H9 (cell line): ENCODE measurements at regions not wholly inside any gene's neighbourhood (a gene's known extent, or its start where the extent isn't known, plus 50 kb on each side); places are given as distances from the start of the nearest gene placed in this dataset.

Experiments
- DNase-seq: peaks from one replicate; pipeline ENCODE4 v3.0.0-alpha.2; 2017
- H2AFZ ChIP-seq: one replicate; pipeline ENCODE4 v1.6.1; 2013; ENCODE audit warnings: mild to moderate bottlenecking, low read length, control low read depth, moderate library complexity
- H2AK5ac ChIP-seq: 2 replicates; pipeline ENCODE4 v1.6.1; 2013; ENCODE audit warnings: low read length, control low read depth, mixed read lengths; ENCODE audit not compliant: insufficient read length
- H2BK120ac ChIP-seq: one replicate; pipeline ENCODE4 v1.6.1; 2013; ENCODE audit warnings: low read depth, mild to moderate bottlenecking, low read length, control low read depth, inconsistent platforms; ENCODE audit not compliant: poor library complexity, severe bottlenecking
- H2BK12ac ChIP-seq: 2 replicates; pipeline ENCODE4 v1.6.1; 2013; ENCODE audit warnings: low read length, control low read depth, mixed read lengths, low read depth; ENCODE audit not compliant: insufficient read length
- H2BK15ac ChIP-seq: 2 replicates; pipeline ENCODE4 v1.6.1; 2013; ENCODE audit warnings: low read depth, low read length, control low read depth
- H2BK20ac ChIP-seq: one replicate; pipeline ENCODE4 v1.6.1; 2013; ENCODE audit warnings: low read depth, mild to moderate bottlenecking, low read length, control low read depth, inconsistent platforms; ENCODE audit not compliant: poor library complexity, severe bottlenecking
- H2BK5ac ChIP-seq: 2 replicates; pipeline ENCODE4 v1.6.1; 2013; ENCODE audit warnings: low read length, control low read depth, mixed read lengths; ENCODE audit not compliant: insufficient read length
- H3K14ac ChIP-seq: 2 replicates; pipeline ENCODE4 v1.6.1; 2013; ENCODE audit warnings: low read length, control low read depth; ENCODE audit not compliant: insufficient read depth
- H3K18ac ChIP-seq: 2 replicates; pipeline ENCODE4 v1.6.1; 2013; ENCODE audit warnings: low read depth, mild to moderate bottlenecking, mixed read lengths, low read length, control low read depth; ENCODE audit not compliant: insufficient read length
- H3K23ac ChIP-seq: 2 replicates; pipeline ENCODE4 v1.6.1; 2013; ENCODE audit warnings: low read length, control low read depth, mixed read lengths, low read depth; ENCODE audit not compliant: insufficient read length
- H3K23me2 ChIP-seq: 2 replicates; pipeline ENCODE4 v1.6.1; 2013; ENCODE audit warnings: low read depth, mild to moderate bottlenecking, mixed read lengths, low read length, control low read depth; ENCODE audit not compliant: insufficient read length, poor library complexity, severe bottlenecking
- H3K27ac ChIP-seq: 2 replicates; pipeline ENCODE4 v1.5.1; 2013; ENCODE audit warnings: low read length, control low read depth, mixed read lengths, low read depth; ENCODE audit not compliant: insufficient read length
- H3K27me3 ChIP-seq: 2 replicates; pipeline ENCODE4 v1.6.1; 2013; ENCODE audit warnings: low read length, control low read depth, inconsistent platforms; ENCODE audit not compliant: insufficient read depth
- H3K4ac ChIP-seq: 2 replicates; pipeline ENCODE4 v1.6.1; 2013; ENCODE audit warnings: low read depth, mild to moderate bottlenecking, control low read depth, inconsistent platforms, low read length, moderate library complexity
- H3K4me1 ChIP-seq: 2 replicates; pipeline ENCODE4 v1.6.1; 2013; ENCODE audit warnings: low read length, control low read depth, inconsistent platforms; ENCODE audit not compliant: insufficient read depth
- H3K4me2 ChIP-seq: 2 replicates; pipeline ENCODE4 v1.6.1; 2013; ENCODE audit warnings: low read length, control low read depth, mixed read lengths; ENCODE audit not compliant: insufficient read length, insufficient read depth
- H3K56ac ChIP-seq: 2 replicates; pipeline ENCODE4 v1.6.1; 2013; ENCODE audit warnings: low read depth, mild to moderate bottlenecking, mixed read lengths, low read length, control low read depth; ENCODE audit not compliant: insufficient read length
- H3K79me1 ChIP-seq: 2 replicates; pipeline ENCODE4 v1.6.1; 2013; ENCODE audit warnings: low read depth, mild to moderate bottlenecking, moderate library complexity, low read length, control low read depth, inconsistent platforms; ENCODE audit not compliant: insufficient read depth, poor library complexity, severe bottlenecking
- H3K79me2 ChIP-seq: 2 replicates; pipeline ENCODE4 v1.6.1; 2013; ENCODE audit warnings: low read length, control low read depth, inconsistent platforms; ENCODE audit not compliant: insufficient read depth
- H3K9ac ChIP-seq: 2 replicates; pipeline ENCODE4 v1.6.1; 2013; ENCODE audit warnings: low read length, control low read depth, mixed read lengths; ENCODE audit not compliant: insufficient read length; ENCODE audit errors: extremely low read depth
- H3K9me3 ChIP-seq: one replicate; pipeline ENCODE4 v1.6.1; 2013; ENCODE audit warnings: low read depth, low read length, inconsistent platforms; ENCODE audit not compliant: control insufficient read depth
- H3T11ph ChIP-seq: one replicate; pipeline ENCODE4 v1.6.1; 2013; ENCODE audit warnings: mild to moderate bottlenecking, low read length, control low read depth, inconsistent platforms
- H4K20me1 ChIP-seq: one replicate; pipeline ENCODE4 v1.6.1; 2013; ENCODE audit not compliant: control insufficient read depth, insufficient read length, insufficient read depth
- H4K5ac ChIP-seq: 2 replicates; pipeline ENCODE4 v1.6.1; 2013; ENCODE audit warnings: low read depth, mild to moderate bottlenecking, mixed read lengths, low read length, control low read depth; ENCODE audit not compliant: insufficient read length
- H4K8ac ChIP-seq: replicated peaks from 2 replicates; pipeline ENCODE4 v1.6.1; 2013; ENCODE audit warnings: low read length, control low read depth, mixed read lengths, low read depth; ENCODE audit not compliant: insufficient read length
- H4K91ac ChIP-seq: 2 replicates; pipeline ENCODE4 v1.6.1; 2013; ENCODE audit warnings: low read depth, mild to moderate bottlenecking, moderate library complexity, mixed read lengths, low read length, control low read depth; ENCODE audit not compliant: insufficient read length
- H3K27ac Mint-ChIP-seq, 3 experiments: 2 replicates in 2 of 3; 3 replicates in 1 of 3; pipeline ENCODE4 v1.8.0; 2020 to 2021; ENCODE audit warnings: mixed read lengths in 3 of 3, mild to moderate bottlenecking in 1 of 3, moderate library complexity in 1 of 3
- H3K27me3 Mint-ChIP-seq: 2 replicates; pipeline ENCODE4 v1.8.0; 2021; ENCODE audit warnings: low read depth, mild to moderate bottlenecking, moderate library complexity, mixed read lengths
- H3K36me3 Mint-ChIP-seq, 3 experiments: 2 replicates in 2 of 3; 3 replicates in 1 of 3; pipeline ENCODE4 v1.8.0; 2020 to 2021; ENCODE audit warnings: low read depth in 3 of 3, mixed read lengths in 3 of 3; ENCODE audit not compliant: insufficient read depth in 1 of 3
- H3K4me1 Mint-ChIP-seq, 2 experiments: 2 replicates each; pipeline ENCODE4 v1.8.0; 2020; ENCODE audit warnings: mixed read lengths in 2 of 2
- H3K4me3 Mint-ChIP-seq, 2 experiments: 2 replicates in 1 of 2; 3 replicates in 1 of 2; pipeline ENCODE4 v1.8.0; 2020 to 2021; ENCODE audit warnings: mild to moderate bottlenecking in 2 of 2, mixed read lengths in 2 of 2, moderate library complexity in 1 of 2
- H3K9me3 Mint-ChIP-seq, 2 experiments: 2 replicates in 1 of 2; 3 replicates in 1 of 2; pipeline ENCODE4 v1.8.0; 2020; ENCODE audit warnings: mild to moderate bottlenecking in 2 of 2, mixed read lengths in 2 of 2, moderate library complexity in 1 of 2
- CTCF ChIP-seq: fragments of 200-600 bp; sonication (generic); conservative IDR thresholded peaks from 3 replicates; pipeline ENCODE4 v1.8.0; 2021; ENCODE audit warnings: antibody characterized with exemption, mild to moderate bottlenecking
- WGBS: extraction: QIAGEN DNeasy Blood & Tissue Kit; methylation state at CpG from one replicate; pipeline ENCODE4 v1.1.7; 2013; ENCODE audit warnings: missing lambda C conversion rate, low lambda C conversion rate, mixed read lengths; ENCODE audit not compliant: insufficient read length; ENCODE audit errors: extremely low coverage; 5-methylcytosine and 5-hydroxymethylcytosine counted together

- no peak overlapping the region for H3K23ac ChIP-seq
- H4K20me1 ChIP-seq = no peaks in the 10 kb centered on the region
- Mint-ChIP-seq H3K36me3 (peaks cover 0 to 4% (median 0%) of the 10 kb centered on the region in 3 experiments; a peak in 3 of 7 replicates), H3K4me1 (peaks cover 28 to 39% of the 10 kb centered on the region in 2 experiments), H3K9me3 (no peaks in the 10 kb centered on the region), H3K27ac (no peak overlapping the region), H3K4me3 (no peak overlapping the region; a peak in 1 of 5 replicates), H3K27me3 (peaks cover 17% of the 10 kb centered on the region)
- no peak overlapping the region for H3T11ph ChIP-seq
- no peak overlapping the region for H3K14ac ChIP-seq
- H3K23me2 ChIP-seq = no peaks in the 10 kb centered on the region
- H3K4me1 ChIP-seq = no peaks in the 10 kb centered on the region; the same call in 1 of the 2 replicates
- DNase-seq = no peak
- H3K56ac ChIP-seq = no peak overlapping the region
- no peak overlapping the region for H2AK5ac ChIP-seq
- no peaks in the 10 kb centered on the region for H3K79me2 ChIP-seq
- H3K27me3 ChIP-seq = no peaks in the 10 kb centered on the region
- no CpG with 5 or more reads among the region's 18 CpGs for WGBS
- no peak for TF ChIP-seq CTCF
- H3K4me2 ChIP-seq = no peak overlapping the region
- no peak overlapping the region for H2BK120ac ChIP-seq
- no peak overlapping the region for H3K18ac ChIP-seq
- no peak overlapping the region for H2BK5ac ChIP-seq
- H3K9ac ChIP-seq = no peak overlapping the region
- no peak overlapping the region for H3K4ac ChIP-seq
- H4K91ac ChIP-seq = no peak overlapping the region
- H2AFZ ChIP-seq = no peak overlapping the region
- H2BK12ac ChIP-seq = no peak overlapping the region
- H3K27ac ChIP-seq = no peak overlapping the region
- H2BK20ac ChIP-seq = no peak overlapping the region
- no peaks in the 10 kb centered on the region for H3K9me3 ChIP-seq
- H4K8ac ChIP-seq = no peak overlapping the region
- no peak overlapping the region for H2BK15ac ChIP-seq
- no peak overlapping the region for H4K5ac ChIP-seq
- H3K79me1 ChIP-seq = no peaks in the 10 kb centered on the region
Observed at GRCh38 chr22:47715866-47716578, 953.6 kb downstream of the TBC1D22A start.
